Heart right ventricle (tissue), 16 donors: ENCODE measurements at regions not wholly inside any gene's neighbourhood (a gene's known extent, or its start where the extent isn't known, plus 50 kb on each side); places are given as distances from the start of the nearest gene placed in this dataset.
A peak's percentile ranks its signal among the peaks of the same experiment; 100 is the strongest.

Source experiments
- ATAC-seq, 8 donors: fragments of 200-7000 bp; cut with Tn5 transposase; one replicate each; pipeline ENCODE4 v1.9.1; 2020; ENCODE audit warnings: mild to moderate bottlenecking in 8 of 8, moderate library complexity in 8 of 8, moderate number of reproducible peaks in 1 of 8
- DNase-seq, 2 donors: peaks; one replicate each; pipeline ENCODE4 v3.0.0-alpha.2; 2020
- H3K27ac ChIP-seq, 10 donors: fragments of 200-600 bp; sonication (generic) in 2 of 10; one replicate each; pipeline versions ENCODE4 v1.5.0 to v1.8.0; 2020 to 2022; ENCODE audit warnings: mild to moderate bottlenecking in 3 of 10
- H3K27me3 ChIP-seq, 7 donors: fragments of 200-600 bp; one replicate each; pipeline ENCODE4 v1.8.0; 2021 to 2022; ENCODE audit warnings: mild to moderate bottlenecking in 2 of 7
- H3K36me3 ChIP-seq, 9 donors: fragments of 200-600 bp; sonication (generic) in 1 of 9; one replicate each; pipeline versions ENCODE4 v1.5.0 to v1.8.0; 2020 to 2022; ENCODE audit warnings: mild to moderate bottlenecking in 2 of 9
- H3K4me1 ChIP-seq, 9 donors: fragments of 200-600 bp; sonication (generic) in 1 of 9; one replicate each; pipeline versions ENCODE4 v1.5.0 to v1.8.0; 2020 to 2022; ENCODE audit warnings: mild to moderate bottlenecking in 4 of 9
- H3K4me3 ChIP-seq, 10 donors: fragments of 200-600 bp; sonication (generic) in 2 of 10; one replicate each; pipeline versions ENCODE4 v1.5.0 to v1.8.0; 2020 to 2022; ENCODE audit warnings: mild to moderate bottlenecking in 7 of 10, moderate library complexity in 2 of 10
- H3K9me3 ChIP-seq, 11 donors: fragments of 200-600 bp in 10 of 11; sonication (generic) in 2 of 11; one replicate each; pipeline versions ENCODE4 v1.5.0 to v1.8.0; 2013 to 2022; ENCODE audit warnings: mild to moderate bottlenecking in 2 of 11, control low read depth in 1 of 11, moderate library complexity in 1 of 11
- WGBS, 2 donors: extraction: QIAGEN DNeasy Blood & Tissue Kit; methylation state at CpG; one replicate each; pipeline ENCODE4 v1.1.7; 2013; ENCODE audit warnings: inconsistent platforms in 1 of 2; 5-methylcytosine and 5-hydroxymethylcytosine counted together
- intact Hi-C, 10 donors: fragments of 100-400 bp; cut with DNase I; formaldehyde crosslinking; loops; one replicate each; pipeline versions ENCODE4 v1.11.1 to v1.14.2; 2022
- TF ChIP-seq, protein P1 (sequence below), 9 donors: fragments of 200-600 bp; sonication (generic) in 2 of 9; IDR thresholded peaks; one replicate each; pipeline versions ENCODE4 v1.5.0 to v1.8.0; 2021 to 2022; ENCODE audit warnings: antibody characterized with exemption in 9 of 9, mild to moderate bottlenecking in 5 of 9, moderate library complexity in 1 of 9
- donor health status: Arrhythmogenic right ventricular cardiomyopathy.
- donor health status: ischemic (EF 13 %, LVEDD 7.1; RV severe dilation, severe dysfunction).
- donor health status: healthy with polysubstance abuse.
- donor health status: DM: no; HTN: yes; CAD: no.
- donor health status: DM: no; HTN: no; CAD: no.
- donor health status: ischemic (EF 25% LVEDD 6.9; RV normal size, moderate dysfunction).
- donor health status: ischemic (EF 25% LVEDD 5.7; RV mildly dilated, moderate dysfunction).
- donor health status: healthy.
- donor health status: DM: yes; HTN: yes; CAD: no.
- donor health status: Ischemic cardiomyopathy.
- donor health status: ischemic (EF 35%, LVEDD 5.7; RV mildly dilated, moderate dysfunction).
- donor health status: nonischemic (EF 11% LVEDD 7.7; RV severe dilation, severe dysfunction).
- donor health status: DM: yes; HTN: yes; CAD: no.
- donor health status: PGD.
- donor health status: ischemic (EF 29% LVEDD 5.4; RV normal size, mild dysfunction).
- donor health status: nonischemic (EF 23%, LVEDD 6.1; RV moderate dilation, normal function).

DNA sequence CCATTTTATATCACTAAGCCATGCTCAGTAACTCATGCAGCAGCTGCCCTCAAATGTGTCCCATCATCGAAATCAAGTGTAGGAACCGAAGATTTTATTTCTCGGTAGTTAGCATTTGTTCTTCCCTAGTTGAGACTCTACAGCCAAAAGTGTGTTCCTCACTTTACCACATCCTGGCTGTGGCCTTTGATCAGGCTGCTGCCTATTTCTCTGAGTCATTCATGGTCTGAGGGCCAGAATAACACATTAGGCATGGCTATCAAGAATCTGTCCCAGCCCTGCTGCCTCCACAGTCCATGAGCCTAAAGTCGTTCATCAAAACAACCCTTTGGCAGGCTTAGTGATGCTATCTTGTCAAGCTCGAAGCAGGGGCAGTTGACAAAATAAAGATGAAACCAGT is 300.1 kb downstream of the TDRD15 start:
- TF ChIP-seq, protein P1, sequence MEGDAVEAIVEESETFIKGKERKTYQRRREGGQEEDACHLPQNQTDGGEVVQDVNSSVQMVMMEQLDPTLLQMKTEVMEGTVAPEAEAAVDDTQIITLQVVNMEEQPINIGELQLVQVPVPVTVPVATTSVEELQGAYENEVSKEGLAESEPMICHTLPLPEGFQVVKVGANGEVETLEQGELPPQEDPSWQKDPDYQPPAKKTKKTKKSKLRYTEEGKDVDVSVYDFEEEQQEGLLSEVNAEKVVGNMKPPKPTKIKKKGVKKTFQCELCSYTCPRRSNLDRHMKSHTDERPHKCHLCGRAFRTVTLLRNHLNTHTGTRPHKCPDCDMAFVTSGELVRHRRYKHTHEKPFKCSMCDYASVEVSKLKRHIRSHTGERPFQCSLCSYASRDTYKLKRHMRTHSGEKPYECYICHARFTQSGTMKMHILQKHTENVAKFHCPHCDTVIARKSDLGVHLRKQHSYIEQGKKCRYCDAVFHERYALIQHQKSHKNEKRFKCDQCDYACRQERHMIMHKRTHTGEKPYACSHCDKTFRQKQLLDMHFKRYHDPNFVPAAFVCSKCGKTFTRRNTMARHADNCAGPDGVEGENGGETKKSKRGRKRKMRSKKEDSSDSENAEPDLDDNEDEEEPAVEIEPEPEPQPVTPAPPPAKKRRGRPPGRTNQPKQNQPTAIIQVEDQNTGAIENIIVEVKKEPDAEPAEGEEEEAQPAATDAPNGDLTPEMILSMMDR (IDR thresholded peaks at IDR 0.05): no peak
- Histone ChIP-seq H3K9me3 (no peaks in the 10 kb centered on the region), H3K4me1 (no peaks in the 10 kb centered on the region), H3K27me3 (no peaks in the 10 kb centered on the region), H3K36me3 (no peaks in the 10 kb centered on the region), H3K27ac (no peak overlapping the region), H3K4me3 (no peak overlapping the region)
- 72 to 76% methylated on average over 5 of the region's 5 CpGs for WGBS, 2 donors
- ATAC-seq: peak in 3 of 8 donors; percentile 36 to 41 (median 36)
- intact Hi-C loops: no loop called here
- no peak for DNase-seq

DNA sequence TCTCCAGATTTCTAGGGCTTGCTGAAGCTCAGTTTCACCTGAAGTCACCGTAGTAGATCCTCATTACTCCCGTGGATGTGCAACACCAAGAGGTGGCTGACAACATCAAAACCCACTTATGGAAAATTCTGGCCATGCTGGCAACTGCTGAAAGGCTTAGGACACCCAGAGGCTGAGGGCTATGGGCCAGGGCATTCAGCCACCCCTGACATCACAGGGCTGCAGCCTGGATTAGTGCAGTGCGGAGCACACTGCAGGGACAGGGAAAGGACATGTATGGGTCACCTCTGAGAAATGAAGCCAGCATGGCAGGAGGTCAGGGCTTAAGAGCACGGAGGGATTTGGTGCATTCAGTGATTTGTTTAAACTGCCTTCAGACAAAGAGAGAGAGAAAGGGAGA is 300.6 kb downstream of the TDRD15 start:
- 57 to 73% methylated on average over 4 of the region's 4 CpGs for WGBS, 2 donors
- Histone ChIP-seq H3K36me3 (no peaks in the 10 kb centered on the region), H3K27me3 (no peaks in the 10 kb centered on the region), H3K27ac (no peak overlapping the region), H3K4me1 (no peaks in the 10 kb centered on the region), H3K9me3 (no peaks in the 10 kb centered on the region), H3K4me3 (no peak overlapping the region)
- peak; percentile 61 to 93 (median 82) for ATAC-seq
- intact Hi-C loops: no loop called here
- peak; percentile 27 to 57 for DNase-seq
- TF ChIP-seq, protein P1 (IDR thresholded peaks at IDR 0.05): no peak

DNA sequence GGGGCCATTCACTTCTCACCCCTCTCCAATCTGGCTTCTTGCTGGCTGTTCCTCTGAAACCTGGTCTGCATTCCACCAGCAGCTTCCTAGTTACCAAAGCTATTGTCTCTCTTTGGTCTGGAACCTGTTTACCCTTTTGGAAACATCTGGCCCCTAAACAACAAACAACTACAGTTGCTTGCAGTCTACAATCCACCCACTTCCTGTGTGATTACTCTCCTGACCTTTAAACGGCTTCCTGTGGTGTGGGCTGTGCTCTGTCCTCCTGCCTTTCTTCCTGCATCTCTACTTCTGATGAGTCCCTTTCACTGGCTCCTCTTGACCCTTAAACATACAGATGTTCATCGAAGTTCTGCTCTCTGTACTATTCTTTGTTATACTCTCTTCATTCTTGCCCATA is 303.8 kb downstream of the TDRD15 start:
- H3K4me3 ChIP-seq: no peak overlapping the region
- 46 to 61% methylated on average over 2 of the region's 2 CpGs for WGBS, 2 donors
- ATAC-seq (no peak), DNase-seq (no peak)
- H3K27me3 ChIP-seq: no peaks in the 10 kb centered on the region
- H3K9me3 ChIP-seq: no peaks in the 10 kb centered on the region
- TF ChIP-seq, protein P1 (IDR thresholded peaks at IDR 0.05): no peak
- H3K36me3 ChIP-seq: no peaks in the 10 kb centered on the region
- no peaks in the 10 kb centered on the region for H3K4me1 ChIP-seq
- H3K27ac ChIP-seq: no peak overlapping the region
- intact Hi-C loops: no loop called here

DNA sequence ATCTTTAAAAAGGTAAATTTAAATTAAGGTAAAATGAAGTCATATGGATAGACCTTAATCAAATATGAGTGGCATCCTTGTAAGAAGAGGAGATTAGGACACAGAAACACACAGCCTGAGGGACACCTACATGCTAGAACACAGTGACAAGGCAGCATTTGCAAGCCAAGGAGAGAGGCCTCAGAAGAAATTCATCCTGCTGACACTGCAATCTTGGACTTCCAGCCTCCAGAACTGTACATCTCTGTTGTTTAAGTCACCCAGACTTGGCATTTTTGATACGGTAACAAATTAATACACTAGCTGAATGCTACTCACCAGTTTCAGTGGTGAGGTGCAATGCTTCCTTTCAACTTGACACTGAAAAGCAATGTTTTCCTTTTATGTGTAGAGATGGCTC is 305.0 kb downstream of the TDRD15 start:
- ATAC-seq: no peak
- no peak for DNase-seq

More for the DNA sequence above, 305.0 kb downstream of the TDRD15 start:
- no peak overlapping the region for H3K4me3 ChIP-seq
- TF ChIP-seq, protein P1 (IDR thresholded peaks at IDR 0.05): no peak
- no peak overlapping the region for H3K27ac ChIP-seq
- H3K4me1 ChIP-seq: no peaks in the 10 kb centered on the region
- intact Hi-C loops: no loop called here
- 94 to 95% methylated on average over 1 of the region's 1 CpG for WGBS, 2 donors
- H3K9me3 ChIP-seq: no peaks in the 10 kb centered on the region
- no peaks in the 10 kb centered on the region for H3K27me3 ChIP-seq
- no peaks in the 10 kb centered on the region for H3K36me3 ChIP-seq
